DND-41 (cell line): ENCODE measurements at regions not wholly inside any gene's neighbourhood (a gene's known extent, or its start where the extent isn't known, plus 50 kb on each side); places are given as distances from the start of the nearest gene placed in this dataset.

Experiments used
- CTCF ChIP-seq: IDR thresholded peaks from 2 replicates; pipeline ENCODE4 v1.5.1; 2012; ENCODE audit warnings: borderline replicate concordance, low read length, moderate library complexity, mild to moderate bottlenecking; ENCODE audit not compliant: poor library complexity, severe bottlenecking; ENCODE audit errors: extremely low read depth
- EZH2 ChIP-seq: IDR thresholded peaks from 3 replicates; pipeline ENCODE4 v1.6.1; 2012; ENCODE audit warnings: borderline replicate concordance, low read depth, mild to moderate bottlenecking, moderate library complexity, low read length, inconsistent platforms; ENCODE audit not compliant: severe bottlenecking

- TF ChIP-seq EZH2: no peak
- TF ChIP-seq CTCF: no peak
Observed at GRCh38 chr18:40810372-40810771, 1144.7 kb upstream of the PIK3C3 start.
